ENCODE measurements at regions not wholly inside any gene's neighbourhood (a gene's known extent, or its start where the extent isn't known, plus 50 kb on each side); places are given as distances from the start of the nearest gene placed in this dataset.

GRCh38 chr18:34049511-34049910, 175.2 kb downstream of the NOL4 start:
- TF ChIP-seq CTCF (IDR thresholded peaks at IDR 0.05) (no peak), POLR2A (IDR thresholded peaks at IDR 0.05) (no peak)
